WI38 (cell line): ENCODE measurements at regions not wholly inside any gene's neighbourhood (a gene's known extent, or its start where the extent isn't known, plus 50 kb on each side); places are given as distances from the start of the nearest gene placed in this dataset.

Source experiments
- H3K4me3 ChIP-seq: 2 replicates; pipeline ENCODE4 v1.5.1; 2011; ENCODE audit warnings: low read depth, mild to moderate bottlenecking, control low read depth, low read length
- CTCF ChIP-seq: IDR thresholded peaks from 2 replicates; pipeline ENCODE4 v1.5.1; 2012; ENCODE audit warnings: low read depth, mild to moderate bottlenecking, control low read depth, low read length

- TF ChIP-seq CTCF: no peak
- H3K4me3 ChIP-seq: no peak overlapping the region
Measured at GRCh38 chr5:105789246-105789645, 1881.5 kb downstream of the EFNA5 start.

- H3K4me3 ChIP-seq: no peak overlapping the region
- no peak for TF ChIP-seq CTCF
Measured at GRCh38 chr5:105783811-105784210, 1886.9 kb downstream of the EFNA5 start.

- no peak for TF ChIP-seq CTCF
- no peak overlapping the region for H3K4me3 ChIP-seq
Measured at GRCh38 chr5:105782501-105782900, 1888.2 kb downstream of the EFNA5 start.

- TF ChIP-seq CTCF: no peak
- no peak overlapping the region for H3K4me3 ChIP-seq
Measured at GRCh38 chr5:105773241-105773640, 1897.5 kb downstream of the EFNA5 start.

GRCh38 chr5:105767267-105767666, 1903.5 kb downstream of the EFNA5 start:
- TF ChIP-seq CTCF: no peak
- H3K4me3 ChIP-seq: no peak overlapping the region

- no peak for TF ChIP-seq CTCF
- no peak overlapping the region for H3K4me3 ChIP-seq
Measured at GRCh38 chr5:105762728-105763127, 1908.0 kb downstream of the EFNA5 start.

- no peak overlapping the region for H3K4me3 ChIP-seq
- TF ChIP-seq CTCF: no peak
Measured at GRCh38 chr5:105754056-105754455, 1916.7 kb downstream of the EFNA5 start.
